ENCODE measurements at regions not wholly inside any gene's neighbourhood (a gene's known extent, or its start where the extent isn't known, plus 50 kb on each side); places are given as distances from the start of the nearest gene placed in this dataset.

GRCh38 chr17:70606086-70606485 lies 436.8 kb downstream of the KCNJ2 start:
- TF ChIP-seq EZH2phosphoT487 (conservative IDR thresholded peaks at IDR 0.05; ENCODE audit: low read length) (no peak), CTCF (IDR thresholded peaks at IDR 0.05; ENCODE audit: insufficient read depth, low read length, poor library complexity, severe bottlenecking) (no peak)
